DND-41 (cell line): ENCODE measurements at regions not wholly inside any gene's neighbourhood (a gene's known extent, or its start where the extent isn't known, plus 50 kb on each side); places are given as distances from the start of the nearest gene placed in this dataset.

Source experiments
- EZH2 ChIP-seq: IDR thresholded peaks from 3 replicates; pipeline ENCODE4 v1.6.1; 2012; ENCODE audit warnings: borderline replicate concordance, low read depth, mild to moderate bottlenecking, moderate library complexity, low read length, inconsistent platforms; ENCODE audit not compliant: severe bottlenecking
- TF ChIP-seq, protein P1 (sequence below): IDR thresholded peaks from 2 replicates; pipeline ENCODE4 v1.5.1; 2012; ENCODE audit warnings: borderline replicate concordance, low read length, moderate library complexity, mild to moderate bottlenecking; ENCODE audit not compliant: poor library complexity, severe bottlenecking; ENCODE audit errors: extremely low read depth

DNA sequence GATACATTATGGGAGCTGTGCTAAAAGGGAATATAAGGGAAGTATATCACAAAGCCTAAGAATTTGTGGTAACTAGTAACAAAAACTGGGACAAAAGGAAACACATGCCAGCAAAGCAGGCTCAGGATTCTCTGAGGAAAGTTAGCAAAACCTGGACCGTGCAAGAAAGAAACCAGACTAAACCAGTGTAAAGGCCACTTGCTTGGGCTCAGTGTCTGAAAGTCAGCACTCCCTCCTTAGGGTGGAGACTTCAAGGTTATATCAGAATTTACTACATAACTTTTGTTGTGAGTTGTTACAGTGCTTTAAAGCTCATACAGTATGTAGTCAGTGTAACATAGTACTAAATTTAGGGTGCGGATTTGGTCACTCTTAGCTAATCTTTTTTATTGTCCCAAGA is 269.9 kb upstream of the GADL1 start:
- TF ChIP-seq, protein P1, sequence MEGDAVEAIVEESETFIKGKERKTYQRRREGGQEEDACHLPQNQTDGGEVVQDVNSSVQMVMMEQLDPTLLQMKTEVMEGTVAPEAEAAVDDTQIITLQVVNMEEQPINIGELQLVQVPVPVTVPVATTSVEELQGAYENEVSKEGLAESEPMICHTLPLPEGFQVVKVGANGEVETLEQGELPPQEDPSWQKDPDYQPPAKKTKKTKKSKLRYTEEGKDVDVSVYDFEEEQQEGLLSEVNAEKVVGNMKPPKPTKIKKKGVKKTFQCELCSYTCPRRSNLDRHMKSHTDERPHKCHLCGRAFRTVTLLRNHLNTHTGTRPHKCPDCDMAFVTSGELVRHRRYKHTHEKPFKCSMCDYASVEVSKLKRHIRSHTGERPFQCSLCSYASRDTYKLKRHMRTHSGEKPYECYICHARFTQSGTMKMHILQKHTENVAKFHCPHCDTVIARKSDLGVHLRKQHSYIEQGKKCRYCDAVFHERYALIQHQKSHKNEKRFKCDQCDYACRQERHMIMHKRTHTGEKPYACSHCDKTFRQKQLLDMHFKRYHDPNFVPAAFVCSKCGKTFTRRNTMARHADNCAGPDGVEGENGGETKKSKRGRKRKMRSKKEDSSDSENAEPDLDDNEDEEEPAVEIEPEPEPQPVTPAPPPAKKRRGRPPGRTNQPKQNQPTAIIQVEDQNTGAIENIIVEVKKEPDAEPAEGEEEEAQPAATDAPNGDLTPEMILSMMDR = no peak
- TF ChIP-seq EZH2 = no peak
